ENCODE measurements at regions not wholly inside any gene's neighbourhood (a gene's known extent, or its start where the extent isn't known, plus 50 kb on each side); places are given as distances from the start of the nearest gene placed in this dataset.

- DNase-seq, result no peak
Observed at GRCh38 chr15:37586011-37586583, 348.3 kb upstream of the TMCO5A start.

DNA sequence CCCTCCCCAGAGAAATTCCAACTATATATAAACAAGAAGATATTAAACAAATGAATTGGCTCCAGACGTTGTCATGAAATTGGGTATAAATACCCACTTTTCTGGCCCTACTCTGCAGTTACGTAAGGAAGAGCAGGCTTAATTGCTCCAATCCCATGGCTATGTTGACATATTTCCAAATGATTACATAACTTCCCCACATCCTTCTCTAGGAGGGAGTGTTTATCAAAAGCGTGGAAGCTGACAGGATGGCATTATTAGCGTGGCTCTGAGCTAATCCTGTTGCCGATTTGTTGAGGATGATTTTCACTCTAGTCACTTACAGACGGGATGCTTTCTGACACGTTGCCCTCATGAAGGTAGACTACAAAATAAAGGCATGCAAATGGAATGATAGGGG is 347.5 kb upstream of the TMCO5A start:
- DNase-seq, result no peak

- DNase-seq, result no peak
Observed at GRCh38 chr15:37594417-37594816, 340.0 kb upstream of the TMCO5A start.

DNA sequence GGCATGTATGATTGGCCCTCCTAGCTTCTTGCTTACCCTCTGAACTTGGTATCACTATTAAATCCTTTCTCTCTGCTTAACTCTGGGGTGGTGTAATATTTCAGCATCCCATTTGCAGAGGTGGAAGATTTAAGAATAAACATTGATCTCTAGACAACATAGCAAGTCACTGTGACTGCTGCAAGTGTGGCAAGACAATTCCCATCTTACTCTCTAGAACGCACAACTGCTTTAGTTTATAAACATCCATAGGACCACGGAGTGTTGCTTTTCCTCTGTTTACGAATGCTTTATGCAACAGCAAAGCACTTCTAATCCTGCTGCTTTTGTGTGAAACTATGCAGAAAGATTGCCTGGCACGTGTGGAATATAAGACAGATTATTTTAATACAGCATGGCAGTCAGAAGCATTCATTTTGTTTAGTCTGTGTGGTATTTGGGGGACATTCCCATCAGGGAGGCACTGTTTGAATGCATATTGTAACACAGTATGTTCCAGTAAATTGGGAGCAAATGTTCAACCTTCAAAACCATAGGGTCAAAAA is 338.9 kb upstream of the TMCO5A start:
- no peak for DNase-seq

DNA sequence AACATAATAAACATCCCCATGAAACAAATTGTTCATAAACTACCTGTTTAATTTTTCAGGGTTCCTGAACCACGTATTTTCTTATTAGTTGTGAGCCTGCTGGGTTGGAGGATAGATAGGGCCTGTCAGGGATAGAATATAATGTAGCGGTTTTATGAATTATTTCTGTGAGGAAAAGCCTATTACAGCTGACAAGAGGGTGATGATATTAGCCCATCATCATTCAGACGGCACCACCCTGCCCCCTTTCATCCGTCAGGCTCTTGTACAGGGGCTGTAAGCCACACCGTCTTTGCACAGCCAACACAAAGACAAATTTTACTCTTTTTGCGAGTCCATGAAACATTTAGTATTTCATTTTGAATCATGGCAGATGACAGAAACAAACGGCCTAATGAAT is 335.3 kb upstream of the TMCO5A start:
- no peak for DNase-seq

- no peak for DNase-seq
Observed at GRCh38 chr15:37616215-37616614, 318.2 kb upstream of the TMCO5A start.

- no peak for DNase-seq
Observed at GRCh38 chr15:37618353-37618752, 316.1 kb upstream of the TMCO5A start.

DNA sequence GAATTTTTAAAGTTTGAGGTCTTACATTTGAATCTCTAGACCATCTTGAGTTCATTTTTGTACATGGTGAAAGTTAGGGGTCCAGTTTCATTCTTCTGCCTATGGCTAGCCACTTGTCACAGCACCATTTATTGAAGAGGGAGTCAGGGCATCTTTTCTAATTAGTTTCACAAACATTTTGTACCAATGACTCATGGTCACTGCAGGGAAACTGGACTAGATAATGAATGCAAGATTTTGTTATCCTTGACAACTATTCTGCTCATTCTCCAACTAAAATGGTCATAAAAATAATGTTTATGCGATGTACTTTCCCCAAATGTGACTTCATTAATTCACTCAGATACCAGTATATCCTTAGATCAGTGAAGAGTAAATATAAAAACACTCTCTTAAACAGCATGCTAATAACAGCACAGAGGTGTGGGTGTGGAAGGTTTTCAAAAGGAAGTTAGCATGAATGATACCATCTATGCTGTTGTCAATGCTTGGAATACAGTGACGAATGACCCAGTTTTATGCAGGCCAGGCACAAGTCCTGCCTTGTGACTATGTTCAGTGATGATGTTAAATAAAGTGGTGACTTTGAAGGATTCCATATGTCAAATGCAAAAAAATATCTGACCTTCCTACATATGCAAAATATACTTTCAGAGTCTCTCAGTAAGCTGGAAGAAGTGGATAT is 314.9 kb upstream of the TMCO5A start:
- DNase-seq, result no peak

DNA sequence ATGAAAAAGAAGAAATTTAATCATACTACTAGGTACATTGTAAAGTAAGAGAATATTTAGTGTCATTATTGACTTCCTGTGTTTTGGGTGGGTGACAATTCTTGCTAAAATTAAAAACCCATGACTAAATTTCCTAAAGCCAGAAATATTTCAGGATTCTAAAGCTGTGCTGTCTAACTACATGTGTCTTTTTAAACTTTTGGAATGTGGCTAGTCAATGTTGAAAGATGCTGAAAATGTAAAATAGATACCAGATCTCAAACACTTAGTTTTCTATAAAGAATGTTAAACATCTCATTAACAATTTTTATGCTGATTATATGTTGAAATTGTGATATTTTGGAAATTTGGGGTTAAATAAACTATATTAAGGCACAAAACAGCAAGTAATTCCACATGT is 308.9 kb upstream of the TMCO5A start:
- no peak for DNase-seq

DNA sequence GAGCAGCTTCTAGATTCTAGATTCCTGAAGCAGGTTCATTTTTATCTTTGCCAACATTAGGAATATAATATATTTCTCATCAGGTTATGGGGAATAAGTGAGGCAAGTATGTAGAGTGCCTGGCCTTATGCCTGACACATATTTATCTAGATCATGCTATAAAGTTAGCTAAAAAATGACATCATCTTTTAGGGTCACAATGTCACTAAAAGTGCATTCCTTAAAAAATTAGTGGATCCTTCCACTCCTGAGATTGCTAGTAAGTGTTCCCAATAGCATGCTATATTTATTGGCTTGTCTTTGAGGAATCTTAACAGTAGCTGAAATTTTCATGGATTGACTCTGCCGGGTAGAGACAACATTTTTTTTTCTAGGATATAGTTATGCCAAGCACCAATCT is 305.9 kb upstream of the TMCO5A start:
- no peak for DNase-seq

GRCh38 chr15:37636736-37637135 is 297.7 kb upstream of the TMCO5A start:
- DNase-seq, result no peak

DNA sequence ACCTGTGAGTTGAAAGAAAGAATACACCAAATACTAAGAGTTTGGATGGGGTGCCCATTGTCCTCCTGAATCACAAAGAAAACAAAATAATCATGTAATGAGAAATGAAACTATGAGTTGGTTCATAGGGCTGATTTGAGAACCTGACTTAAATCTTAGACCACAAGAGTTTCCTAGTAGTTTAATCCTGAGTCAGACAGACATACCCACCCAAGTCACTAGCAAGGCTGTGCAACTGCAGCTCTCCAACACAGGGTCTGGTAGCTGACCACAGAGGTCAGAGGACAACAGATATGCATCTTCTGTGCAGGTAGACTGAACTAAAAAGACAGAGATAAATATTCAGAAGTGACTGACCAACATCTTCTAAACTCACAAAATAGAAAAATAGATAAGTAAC is 296.3 kb upstream of the TMCO5A start:
- DNase-seq, result no peak

- no peak for DNase-seq
Observed at GRCh38 chr15:37638691-37639090, 295.7 kb upstream of the TMCO5A start.

- no peak for DNase-seq
Observed at GRCh38 chr15:37652646-37653417, 281.6 kb upstream of the TMCO5A start.

DNA sequence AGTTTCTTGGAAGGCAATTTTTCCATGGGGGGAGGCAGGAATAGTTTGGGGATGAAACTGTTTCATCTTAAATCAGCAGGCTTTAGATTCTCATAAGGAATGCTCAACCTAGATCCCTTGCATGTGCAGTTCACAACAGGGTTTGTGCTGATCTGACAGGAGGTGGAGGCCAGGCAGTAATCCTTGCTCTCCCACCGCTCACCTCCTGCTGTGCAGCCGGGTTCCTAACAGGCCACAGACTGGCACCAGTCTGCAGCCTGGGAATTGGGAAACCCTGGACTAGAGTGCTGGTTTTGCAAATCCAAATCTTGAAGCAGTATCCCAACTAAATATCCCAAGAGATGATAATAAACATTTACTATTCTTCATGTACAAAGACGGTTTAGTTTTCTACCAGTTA is 256.3 kb upstream of the TMCO5A start:
- DNase-seq, result no peak

- no peak for DNase-seq
Observed at GRCh38 chr15:37679627-37680026, 254.8 kb upstream of the TMCO5A start.

- DNase-seq, result no peak
Observed at GRCh38 chr15:37682304-37682703, 252.1 kb upstream of the TMCO5A start.

DNA sequence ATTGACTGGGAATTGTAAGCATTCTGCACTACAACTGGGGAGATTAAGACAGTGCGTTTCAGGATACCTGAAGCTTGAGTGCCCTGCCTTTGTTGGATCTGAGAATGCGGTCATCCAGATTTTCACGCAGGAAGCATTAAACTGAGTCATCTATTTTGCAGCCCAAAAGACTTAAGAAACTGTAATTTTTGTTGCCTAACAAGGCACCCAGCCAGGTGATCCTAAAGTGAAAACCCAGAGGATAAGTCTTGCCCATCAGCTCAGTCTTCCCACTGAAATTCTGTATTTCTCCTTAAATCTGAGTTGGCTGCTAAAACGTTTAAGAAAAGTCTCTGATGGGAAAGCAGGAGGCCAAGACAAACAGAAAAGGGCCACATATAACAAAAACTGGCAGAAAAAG is 242.5 kb upstream of the TMCO5A start:
- DNase-seq, result no peak

DNA sequence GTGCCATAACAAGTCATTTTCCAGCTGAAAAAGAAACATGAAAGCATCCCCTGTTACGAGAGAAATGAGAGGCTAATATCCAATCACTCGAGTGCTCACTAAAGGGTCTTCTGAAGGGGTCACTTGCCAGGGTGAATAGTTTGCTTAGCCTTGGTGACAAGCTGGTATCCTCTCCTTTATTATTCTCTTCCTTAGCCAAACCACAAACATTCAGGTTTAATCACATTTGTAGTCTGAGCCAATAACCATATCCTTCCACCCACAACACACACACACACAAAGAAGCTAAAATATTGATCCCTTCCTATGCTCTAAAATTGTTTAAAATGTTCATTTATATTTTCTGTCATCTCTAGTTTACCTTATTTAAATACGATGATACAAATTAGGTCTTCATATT is 240.5 kb upstream of the TMCO5A start:
- DNase-seq, result no peak

GRCh38 chr15:37695719-37696118 is 238.7 kb upstream of the TMCO5A start:
- no peak for DNase-seq

DNA sequence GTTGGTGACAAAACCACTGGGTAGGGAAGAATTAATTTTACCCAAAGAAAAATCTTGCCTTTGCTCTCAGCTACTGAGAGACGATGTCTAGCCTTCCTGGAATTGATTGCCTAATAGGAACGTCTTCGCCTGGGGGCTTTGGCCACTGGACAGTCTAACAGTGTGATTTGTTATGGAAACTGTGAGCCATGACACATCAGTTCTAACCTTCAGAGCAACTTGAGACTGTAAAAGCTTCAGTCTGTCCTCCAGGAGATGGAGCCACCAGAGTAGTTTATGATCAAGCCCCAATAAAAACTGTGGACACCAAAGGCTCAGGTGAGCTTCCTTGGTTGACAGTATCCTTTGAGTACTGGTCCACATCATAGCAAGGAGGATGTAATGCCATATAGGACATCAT is 235.8 kb upstream of the TMCO5A start:
- no peak for DNase-seq

DNA sequence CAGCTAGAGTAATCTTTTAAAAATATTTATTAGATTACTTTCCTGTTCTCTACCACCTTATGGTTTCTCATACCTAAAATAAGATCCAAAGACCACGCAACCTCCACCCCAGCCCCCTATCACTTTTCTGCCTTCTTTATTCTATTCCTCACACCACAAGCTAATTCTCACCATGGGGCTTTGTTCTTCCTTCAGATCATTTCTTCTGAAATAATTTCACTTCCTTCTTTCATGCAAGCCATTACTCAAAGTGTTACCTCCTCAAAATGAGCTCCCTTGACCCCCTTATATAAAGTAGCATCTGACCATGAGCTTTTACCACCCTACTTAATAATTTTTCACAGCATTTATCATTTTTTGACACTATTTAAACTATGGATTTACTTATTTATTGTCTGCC is 233.2 kb upstream of the TMCO5A start:
- no peak for DNase-seq

DNA sequence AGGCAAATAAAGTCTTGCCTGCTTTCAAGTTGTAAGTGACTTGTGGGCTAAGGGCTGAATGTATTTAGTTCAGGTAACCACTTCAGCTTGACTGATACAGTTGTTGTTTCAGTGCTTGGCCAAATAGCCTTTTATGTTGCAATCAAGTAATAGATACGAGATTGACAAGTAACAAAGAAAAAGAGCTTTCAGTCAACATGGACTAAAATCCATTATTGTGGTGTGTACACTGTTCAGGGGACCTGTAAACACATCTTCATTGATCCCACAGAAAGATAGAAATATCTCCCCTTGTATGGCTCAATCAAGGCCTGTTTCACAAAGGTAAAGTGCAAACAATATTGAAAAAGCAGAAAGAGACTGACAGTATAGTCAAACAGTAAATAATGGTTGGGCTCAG is 224.8 kb upstream of the TMCO5A start:
- peak; percentile 40 for DNase-seq

DNA sequence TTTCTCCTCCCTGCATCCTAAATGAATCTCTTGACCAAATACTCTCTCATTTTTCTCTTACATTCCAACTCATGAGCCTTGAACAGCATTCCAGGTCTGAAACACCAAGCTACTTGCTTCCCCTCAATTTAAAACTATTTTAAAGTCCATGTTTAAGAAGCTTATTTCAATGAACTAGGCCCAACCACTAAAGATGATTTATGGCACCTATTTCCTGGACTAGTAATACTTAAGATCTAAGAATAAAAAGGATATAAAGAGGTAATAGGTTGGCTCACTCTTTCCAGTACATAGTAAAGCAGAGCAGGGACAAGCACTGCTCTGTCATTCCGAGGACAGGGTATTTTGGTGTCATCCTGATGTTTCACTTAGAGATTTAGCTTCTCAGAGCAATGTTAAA is 219.3 kb upstream of the TMCO5A start:
- no peak for DNase-seq

Measured in NCI-H774 (cell line).